Activated naive CD8-positive, alpha-beta T cell treated with anti-CD3 and anti-CD28 coated beads, Interleukin-2, amount 50 U/mL, for 24 hours (primary cell): ENCODE measurements at regions not wholly inside any gene's neighbourhood (a gene's known extent, or its start where the extent isn't known, plus 50 kb on each side); places are given as distances from the start of the nearest gene placed in this dataset.

Source experiments
- ATAC-seq: fragments of 150-1000 bp; cut with Tn5 transposase; one replicate; pipeline ENCODE4 v1.10.0; 2021
- DNase-seq: peaks from one replicate; pipeline ENCODE4 v3.0.0; 2021
- H3K27ac Mint-ChIP-seq: one replicate; pipeline ENCODE4 v1.8.0; 2021; ENCODE audit warnings: mild to moderate bottlenecking, mixed read lengths
- H3K27me3 Mint-ChIP-seq: one replicate; pipeline ENCODE4 v1.8.0; 2021; ENCODE audit warnings: mixed read lengths
- H3K36me3 Mint-ChIP-seq: one replicate; pipeline ENCODE4 v1.8.0; 2021; ENCODE audit warnings: low read depth, mixed read lengths
- H3K4me1 Mint-ChIP-seq: one replicate; pipeline ENCODE4 v1.8.0; 2021; ENCODE audit warnings: mixed read lengths
- H3K4me3 Mint-ChIP-seq: one replicate; pipeline ENCODE4 v1.8.0; 2021; ENCODE audit warnings: mild to moderate bottlenecking, moderate library complexity, mixed read lengths
- H3K9me3 Mint-ChIP-seq: one replicate; pipeline ENCODE4 v1.8.0; 2021; ENCODE audit warnings: mixed read lengths

DNA sequence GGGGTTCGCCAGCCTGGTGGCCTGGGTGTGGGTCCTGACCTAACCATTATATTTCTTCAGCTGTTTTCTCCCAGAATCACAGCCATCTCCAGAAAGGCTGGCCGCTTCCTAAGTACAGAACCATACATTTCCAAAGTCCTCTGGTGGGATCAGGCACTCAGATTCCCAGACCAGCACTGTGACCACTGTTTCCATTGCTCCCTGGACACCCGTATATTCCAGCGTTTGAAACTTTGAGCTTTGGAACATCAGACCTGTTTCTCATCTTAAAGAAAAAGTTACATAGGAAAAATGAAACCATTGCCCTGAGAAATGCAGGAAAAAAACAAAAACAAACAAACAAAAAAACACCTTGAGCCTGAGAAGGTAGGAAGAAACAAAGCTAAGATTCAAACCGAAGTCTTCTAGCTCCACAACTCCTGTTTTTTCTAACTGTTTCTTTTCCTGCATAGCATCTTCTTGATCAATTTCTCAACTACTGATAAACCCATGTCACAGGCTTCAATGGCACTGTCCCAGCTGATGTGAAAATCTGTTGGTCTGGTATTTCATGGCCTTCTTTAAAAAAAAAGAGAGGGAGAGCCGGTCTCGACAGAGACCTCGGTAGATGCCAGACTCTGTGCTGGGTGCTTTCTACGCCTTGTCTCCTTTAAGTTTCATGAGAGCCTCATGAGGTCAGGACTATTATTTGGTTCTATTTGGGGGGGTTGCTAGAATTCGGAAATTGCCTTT lies 221.3 kb downstream of the TOMM20 start:
- Mint-ChIP-seq H3K27ac (no peak overlapping the region), H3K9me3 (no peaks in the 10 kb centered on the region), H3K4me3 (no peak overlapping the region), H3K4me1 (peaks cover 14% of the 10 kb centered on the region), H3K36me3 (no peaks in the 10 kb centered on the region), H3K27me3 (no peaks in the 10 kb centered on the region)
- ATAC-seq (no peak), DNase-seq (no peak)

DNA sequence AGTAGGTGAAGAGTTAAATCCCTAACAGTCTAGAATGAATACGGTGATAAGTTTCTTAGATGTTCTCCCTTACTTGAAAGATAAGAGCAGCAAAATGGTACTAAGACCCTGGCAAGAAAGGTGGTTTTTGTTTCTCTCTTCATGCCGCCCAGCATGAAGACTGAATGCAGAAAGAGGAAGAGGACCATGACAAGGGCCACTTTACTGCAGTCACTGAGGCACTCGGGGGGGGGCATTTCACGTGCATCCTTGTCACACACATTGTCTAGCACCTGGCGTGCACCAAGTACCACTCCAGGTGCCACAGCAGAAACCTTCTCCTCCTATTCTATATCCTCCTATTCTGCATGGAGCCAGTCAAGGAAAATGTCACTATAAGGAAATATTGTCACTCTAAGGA lies 222.0 kb downstream of the TOMM20 start:
- no peak overlapping the region for H3K4me3 Mint-ChIP-seq
- no peaks in the 10 kb centered on the region for H3K36me3 Mint-ChIP-seq
- H3K4me1 Mint-ChIP-seq = peaks cover 8% of the 10 kb centered on the region
- H3K27me3 Mint-ChIP-seq = no peaks in the 10 kb centered on the region
- no peak overlapping the region for H3K27ac Mint-ChIP-seq
- ATAC-seq (no peak), DNase-seq (no peak)
- H3K9me3 Mint-ChIP-seq = no peaks in the 10 kb centered on the region

- H3K27ac Mint-ChIP-seq = no peak overlapping the region
Measured at GRCh38 chr1:234902774-234903547, 225.7 kb downstream of the TOMM20 start.

GRCh38 chr1:234901491-234902049 lies 227.1 kb downstream of the TOMM20 start:
- DNase-seq = no peak
- Mint-ChIP-seq H3K9me3 (no peaks in the 10 kb centered on the region), H3K27me3 (no peaks in the 10 kb centered on the region), H3K27ac (no peak overlapping the region), H3K4me3 (no peak overlapping the region), H3K36me3 (no peaks in the 10 kb centered on the region), H3K4me1 (peaks cover 7% of the 10 kb centered on the region)
- no peak for ATAC-seq

More at GRCh38 chr1:234902774-234903547, 225.7 kb downstream of the TOMM20 start:
- Mint-ChIP-seq H3K27me3 (no peaks in the 10 kb centered on the region), H3K4me3 (no peak overlapping the region), H3K9me3 (no peaks in the 10 kb centered on the region), H3K36me3 (no peaks in the 10 kb centered on the region), H3K4me1 (peaks cover 2% of the 10 kb centered on the region)
- no peak for ATAC-seq
- no peak for DNase-seq

- H3K9me3 Mint-ChIP-seq = no peaks in the 10 kb centered on the region
- no peaks in the 10 kb centered on the region for H3K27me3 Mint-ChIP-seq
- no peak overlapping the region for H3K4me3 Mint-ChIP-seq
- no peak for DNase-seq
- no peak overlapping the region for H3K27ac Mint-ChIP-seq
- H3K4me1 Mint-ChIP-seq = peaks cover 7% of the 10 kb centered on the region
- no peaks in the 10 kb centered on the region for H3K36me3 Mint-ChIP-seq
- no peak for ATAC-seq
Measured at GRCh38 chr1:234900595-234900994, 228.0 kb downstream of the TOMM20 start.

DNA sequence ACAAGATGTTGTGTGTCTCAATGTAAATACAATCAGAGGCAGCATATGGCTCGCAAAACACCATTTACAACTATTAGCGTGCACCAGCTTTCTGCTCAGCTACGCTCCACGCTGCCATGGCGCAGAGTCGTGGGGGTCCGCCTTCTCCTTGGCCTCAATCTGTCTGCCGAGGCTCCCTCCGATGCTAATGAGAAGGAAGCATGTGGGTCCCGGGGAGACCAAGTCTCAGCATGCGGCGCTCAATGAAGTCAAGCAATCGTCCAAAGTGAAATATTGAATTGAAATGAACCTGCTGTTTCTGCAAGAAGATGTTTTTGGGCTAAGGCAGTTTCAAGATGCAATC lies 228.9 kb downstream of the TOMM20 start:
- Mint-ChIP-seq H3K4me3 (no peak overlapping the region), H3K36me3 (no peaks in the 10 kb centered on the region), H3K27me3 (no peaks in the 10 kb centered on the region), H3K27ac (no peak overlapping the region), H3K4me1 (peaks cover 10% of the 10 kb centered on the region), H3K9me3 (no peaks in the 10 kb centered on the region)
- DNase-seq = no peak
- no peak for ATAC-seq

GRCh38 chr1:234899041-234899729 lies 229.5 kb downstream of the TOMM20 start:
- H3K9me3 Mint-ChIP-seq = no peaks in the 10 kb centered on the region
- DNase-seq = no peak
- ATAC-seq = no peak
- H3K36me3 Mint-ChIP-seq = no peaks in the 10 kb centered on the region
- H3K4me3 Mint-ChIP-seq = no peak overlapping the region
- no peaks in the 10 kb centered on the region for H3K27me3 Mint-ChIP-seq
- H3K27ac Mint-ChIP-seq = no peak overlapping the region
- peaks cover 15% of the 10 kb centered on the region for H3K4me1 Mint-ChIP-seq

DNA sequence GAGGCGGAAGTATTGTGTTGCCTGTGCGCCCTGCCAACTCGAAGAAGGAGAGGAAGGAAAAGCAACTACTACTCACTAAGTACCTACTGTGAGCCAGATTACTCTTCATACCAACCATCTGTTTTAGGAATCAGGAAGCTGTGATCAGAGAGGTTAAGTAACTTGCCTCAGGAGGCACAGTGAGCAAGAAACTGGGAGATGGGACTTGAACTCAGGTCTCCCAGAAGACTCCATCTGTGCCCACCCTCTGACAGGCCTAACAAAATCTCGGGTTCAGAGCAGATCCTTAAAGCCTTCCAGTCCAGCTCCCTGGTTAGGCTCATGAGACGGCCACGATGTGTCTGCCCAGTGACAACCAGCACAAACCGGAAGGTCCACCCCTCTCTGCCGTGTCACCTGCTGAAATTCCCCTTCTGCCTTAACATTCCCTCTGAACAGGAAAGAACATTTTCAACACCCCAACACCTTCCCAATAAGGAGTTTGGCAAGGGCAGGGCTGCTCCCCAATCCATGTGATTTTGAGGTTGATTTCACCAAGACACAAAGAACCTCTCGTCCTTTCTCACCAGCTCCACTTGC lies 230.1 kb downstream of the TOMM20 start:
- ATAC-seq = no peak

DNA sequence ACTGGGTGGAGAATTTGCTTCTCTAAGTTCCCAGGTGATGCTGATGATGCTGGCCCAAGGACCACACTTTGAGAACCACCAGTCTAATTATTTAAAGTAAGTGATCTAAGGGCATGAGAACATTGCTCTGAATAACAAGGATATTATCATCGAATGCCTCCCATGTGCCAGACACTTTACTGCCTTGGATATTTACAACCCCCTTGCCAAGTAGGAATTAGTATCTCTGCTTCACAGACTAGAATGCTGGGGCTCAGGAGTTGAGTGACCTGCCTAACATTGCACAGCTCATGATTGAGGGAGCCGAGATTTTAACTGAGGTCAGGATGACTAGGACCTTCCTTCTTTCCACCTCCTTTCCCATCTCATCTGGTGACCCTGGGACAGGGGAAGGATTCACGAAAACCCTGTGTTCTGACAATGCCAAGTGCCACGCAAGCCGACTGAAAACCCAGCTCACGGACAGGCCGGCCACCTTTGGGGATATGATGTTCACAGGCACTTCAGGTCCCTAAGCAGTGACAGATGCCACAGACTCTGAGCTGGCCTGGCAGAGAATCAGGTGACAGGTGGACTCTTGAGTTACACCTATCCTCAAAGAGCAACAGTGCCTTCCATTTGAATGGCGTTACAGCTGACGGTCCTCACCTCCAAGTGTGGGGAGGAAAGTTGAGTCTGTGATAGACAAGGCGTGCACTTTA lies 230.7 kb downstream of the TOMM20 start:
- peaks cover 27% of the 10 kb centered on the region for H3K4me1 Mint-ChIP-seq
- no peak for ATAC-seq
- H3K27me3 Mint-ChIP-seq = no peaks in the 10 kb centered on the region
- DNase-seq = no peak
- no peaks in the 10 kb centered on the region for H3K36me3 Mint-ChIP-seq
- H3K4me3 Mint-ChIP-seq = no peak overlapping the region
- no peak overlapping the region for H3K27ac Mint-ChIP-seq
- no peaks in the 10 kb centered on the region for H3K9me3 Mint-ChIP-seq

More for the DNA sequence above, 230.1 kb downstream of the TOMM20 start:
- H3K27ac Mint-ChIP-seq = no peak overlapping the region
- no peak overlapping the region for H3K4me3 Mint-ChIP-seq
- H3K27me3 Mint-ChIP-seq = no peaks in the 10 kb centered on the region
- peaks cover 21% of the 10 kb centered on the region for H3K4me1 Mint-ChIP-seq
- no peaks in the 10 kb centered on the region for H3K36me3 Mint-ChIP-seq
- no peak for DNase-seq
- H3K9me3 Mint-ChIP-seq = no peaks in the 10 kb centered on the region

GRCh38 chr1:234897390-234897749 lies 231.3 kb downstream of the TOMM20 start:
- Mint-ChIP-seq H3K27ac (no peak overlapping the region), H3K4me3 (no peak overlapping the region), H3K4me1 (peaks cover 25% of the 10 kb centered on the region), H3K9me3 (no peaks in the 10 kb centered on the region), H3K36me3 (no peaks in the 10 kb centered on the region), H3K27me3 (no peaks in the 10 kb centered on the region)
- ATAC-seq (no peak), DNase-seq (no peak)

DNA sequence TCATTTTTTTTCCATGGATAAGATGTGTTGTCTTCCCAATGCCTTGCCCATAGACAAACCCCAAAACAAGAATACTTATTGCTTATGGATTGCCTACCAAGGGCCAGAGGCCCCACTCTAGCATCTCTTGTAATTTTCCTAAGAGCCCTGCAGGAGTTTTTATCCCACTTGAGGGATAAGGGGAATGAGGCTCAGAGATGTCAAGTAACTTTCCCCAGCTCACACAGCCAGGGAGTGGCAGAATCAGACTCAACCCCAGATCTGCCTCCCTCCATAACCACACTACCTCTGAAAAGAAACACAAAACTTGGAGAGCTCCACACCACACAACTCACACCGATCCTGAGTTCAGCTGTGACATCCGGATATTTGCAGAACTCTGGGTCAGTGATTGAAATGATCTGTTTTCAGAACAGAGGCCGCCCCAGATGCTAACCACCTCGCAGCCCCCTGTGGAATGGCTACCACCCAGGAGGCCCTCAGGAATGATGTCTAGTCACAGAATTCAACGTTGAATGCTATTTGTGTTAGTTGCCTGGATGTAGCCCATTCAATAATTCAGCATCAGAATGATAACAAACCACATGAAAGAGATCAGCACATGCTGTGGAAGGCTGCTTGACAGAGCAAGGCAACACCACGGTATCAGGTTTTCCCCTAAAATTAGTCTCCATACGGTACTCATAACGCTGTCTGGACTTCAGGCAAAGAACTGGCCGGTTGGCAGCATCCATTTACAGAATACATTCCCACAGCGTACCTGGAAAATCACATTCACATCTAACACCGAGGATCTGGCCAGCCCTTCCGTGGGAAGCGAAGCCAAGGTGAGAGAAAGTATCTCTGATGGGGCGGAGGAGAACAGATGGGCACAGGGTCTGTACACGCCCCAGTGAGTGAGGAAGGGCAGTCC lies 231.9 kb downstream of the TOMM20 start:
- Mint-ChIP-seq H3K27me3 (no peaks in the 10 kb centered on the region), H3K4me3 (no peak overlapping the region), H3K9me3 (no peaks in the 10 kb centered on the region), H3K4me1 (peaks cover 25% of the 10 kb centered on the region), H3K36me3 (no peaks in the 10 kb centered on the region), H3K27ac (no peak overlapping the region)
- DNase-seq (no peak), ATAC-seq (no peak)

DNA sequence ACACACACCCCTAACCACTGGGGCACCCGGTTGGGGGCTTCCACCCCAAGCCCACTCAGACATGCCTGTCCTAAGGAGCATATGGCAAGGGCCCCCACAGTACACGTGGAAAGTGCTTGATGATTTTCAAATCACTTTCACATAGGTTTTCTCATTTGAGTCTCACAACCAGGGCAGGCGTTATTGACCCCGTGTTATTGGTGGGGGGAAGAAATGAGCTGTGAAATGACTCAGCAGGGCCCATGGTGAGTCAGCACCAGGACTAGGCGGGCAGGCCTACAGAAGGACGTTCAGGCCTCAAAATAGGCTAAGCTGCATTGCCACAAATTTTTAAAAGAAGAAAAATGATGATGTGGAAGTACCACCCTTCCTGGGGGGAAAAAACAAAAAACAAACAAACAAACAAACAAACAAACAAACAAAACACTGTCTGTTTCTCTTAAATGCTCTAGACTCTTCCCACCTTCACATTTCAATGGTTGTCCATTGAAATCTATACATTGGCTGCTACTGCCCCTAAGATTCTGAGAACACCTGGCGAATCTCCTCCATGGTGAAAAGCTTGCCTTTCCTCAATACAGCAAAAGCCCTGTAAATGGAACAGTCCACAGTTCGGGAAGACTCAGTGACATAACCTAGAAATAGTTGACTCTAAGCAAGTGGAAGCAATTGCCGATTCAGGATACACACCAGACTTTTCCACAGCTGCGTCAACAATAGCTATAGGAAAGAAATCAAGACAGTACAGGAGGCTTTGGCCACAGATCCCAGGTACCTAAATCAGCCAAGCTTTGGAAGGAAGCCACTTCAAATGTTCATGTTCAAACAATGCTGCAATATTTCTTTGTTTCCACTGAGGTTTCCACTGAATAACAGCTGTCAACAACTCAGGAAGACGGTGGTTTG lies 234.7 kb downstream of the TOMM20 start:
- peaks cover 3% of the 10 kb centered on the region for H3K27me3 Mint-ChIP-seq
- peak overlapping the region; percentile 46 for H3K27ac Mint-ChIP-seq
- no peak overlapping the region for H3K4me3 Mint-ChIP-seq
- DNase-seq (peak; percentile 53), ATAC-seq (peak; percentile 85)
- H3K9me3 Mint-ChIP-seq = no peaks in the 10 kb centered on the region
- H3K4me1 Mint-ChIP-seq = peaks cover 32% of the 10 kb centered on the region
- H3K36me3 Mint-ChIP-seq = no peaks in the 10 kb centered on the region
